IMR-90 (cell line): ENCODE measurements at regions not wholly inside any gene's neighbourhood (a gene's known extent, or its start where the extent isn't known, plus 50 kb on each side); places are given as distances from the start of the nearest gene placed in this dataset.

ENCODE experiments used
- BHLHE40 ChIP-seq: fragments of 150-350 bp; IDR thresholded peaks from 2 replicates; pipeline ENCODE4 v1.6.1; 2016; ENCODE audit warnings: mild to moderate bottlenecking, low read depth, low read length
- CHD1 ChIP-seq: IDR thresholded peaks from 2 replicates; pipeline ENCODE4 v1.6.1; 2012; ENCODE audit warnings: low read depth, low read length, improper control_type of control experiment
- CTCF ChIP-seq: conservative IDR thresholded peaks from 2 replicates; pipeline ENCODE4 v1.5.1; 2012; ENCODE audit warnings: mild to moderate bottlenecking, low read depth, low read length, improper control_type of control experiment
- FOS ChIP-seq: fragments of 150-350 bp; IDR thresholded peaks from 2 replicates; pipeline ENCODE4 v1.6.1; 2016; ENCODE audit warnings: low read depth, low read length
- MAFK ChIP-seq: IDR thresholded peaks from 2 replicates; pipeline ENCODE4 v1.6.1; 2012; ENCODE audit warnings: low read depth, low read length, improper control_type of control experiment
- MAZ ChIP-seq: IDR thresholded peaks from 2 replicates; pipeline ENCODE4 v1.6.1; 2012; ENCODE audit warnings: low read depth, mild to moderate bottlenecking, low read length, improper control_type of control experiment, moderate library complexity, borderline replicate concordance
- MXI1 ChIP-seq: IDR thresholded peaks from 2 replicates; pipeline ENCODE4 v1.6.1; 2012; ENCODE audit warnings: low read depth, mild to moderate bottlenecking, low read length, moderate library complexity, borderline replicate concordance
- POLR2A ChIP-seq: IDR thresholded peaks from 2 replicates; pipeline ENCODE4 v1.6.1; 2012; ENCODE audit warnings: mild to moderate bottlenecking, low read depth, low read length
- RCOR1 ChIP-seq: IDR thresholded peaks from 2 replicates; pipeline ENCODE4 v1.6.1; 2012; ENCODE audit warnings: mild to moderate bottlenecking, low read length, improper control_type of control experiment; ENCODE audit not compliant: insufficient replicate concordance
- RFX5 ChIP-seq: IDR thresholded peaks from 2 replicates; pipeline ENCODE4 v1.8.0; 2012; ENCODE audit warnings: low read depth, mild to moderate bottlenecking, low read length, moderate library complexity
- SMC3 ChIP-seq: fragments of 150-350 bp; IDR thresholded peaks from 2 replicates; pipeline ENCODE4 v1.6.1; 2016; ENCODE audit warnings: low read depth, mild to moderate bottlenecking, antibody characterized with exemption, low read length, moderate library complexity

GRCh38 chr1:239237912-239238311 lies 148.5 kb upstream of the CHRM3 start:
- TF ChIP-seq POLR2A (no peak), CTCF (no peak), RFX5 (no peak), SMC3 (no peak), MXI1 (no peak), RCOR1 (no peak), MAZ (no peak), CHD1 (no peak), BHLHE40 (no peak), FOS (no peak), MAFK (no peak)
